SK-MEL-5 (cell line): ENCODE measurements at regions not wholly inside any gene's neighbourhood (a gene's known extent, or its start where the extent isn't known, plus 50 kb on each side); places are given as distances from the start of the nearest gene placed in this dataset.

ENCODE experiments used
- DNase-seq: peaks from one replicate; pipeline ENCODE4 v3.0.0-alpha.2; 2016; ENCODE audit warnings: low read depth, low spot score
- in situ Hi-C: cut with HindIII; loops from 2 replicates; pipeline ENCODE4 v1.10.0; 2016; ENCODE audit warnings: low sequenced_read_pairs, high pct_unique_total_duplicates, low pct_unique_long_range_greater_than_20kb

DNA sequence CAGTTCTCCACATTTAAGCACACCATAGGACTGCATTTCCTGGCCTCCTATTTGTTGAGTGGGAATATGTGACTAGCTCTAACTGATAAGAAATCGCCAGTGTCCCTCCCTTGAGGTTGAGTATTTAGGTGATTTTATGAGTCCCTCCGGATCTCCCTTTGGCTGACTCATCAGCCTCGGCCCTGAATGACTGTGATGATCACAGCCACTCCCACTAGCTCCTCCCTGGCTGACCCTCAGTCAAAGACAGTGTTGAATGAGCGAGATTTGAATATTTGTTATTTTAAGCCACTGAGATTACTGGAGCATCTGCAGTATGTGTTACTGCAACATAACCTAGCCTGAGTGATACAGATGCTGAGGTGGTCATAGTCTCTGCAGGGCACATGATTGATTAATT, 515.3 kb downstream of the EPHB1 start:
- no peak for DNase-seq
- in situ Hi-C loops: no loop called here

DNA sequence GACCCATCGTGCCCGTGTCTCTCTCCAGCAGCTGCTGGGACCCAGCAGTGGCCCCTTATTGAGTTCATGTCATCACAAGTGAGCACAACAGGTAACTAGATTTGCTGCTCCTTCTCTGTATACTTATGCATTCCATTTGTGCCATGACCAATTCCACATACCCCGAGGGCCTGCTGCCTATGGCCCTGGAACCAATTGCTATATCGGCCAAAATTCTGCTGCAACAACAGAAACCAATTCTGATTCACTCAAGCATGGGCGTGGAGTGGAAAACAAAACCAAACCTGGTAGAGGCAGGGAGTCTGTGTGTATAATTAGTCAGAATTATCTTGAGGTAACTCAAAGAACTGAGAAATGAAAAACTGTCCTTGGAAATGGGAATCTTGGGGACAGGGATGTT, 516.6 kb downstream of the EPHB1 start:
- in situ Hi-C loops: no loop called here
- no peak for DNase-seq

DNA sequence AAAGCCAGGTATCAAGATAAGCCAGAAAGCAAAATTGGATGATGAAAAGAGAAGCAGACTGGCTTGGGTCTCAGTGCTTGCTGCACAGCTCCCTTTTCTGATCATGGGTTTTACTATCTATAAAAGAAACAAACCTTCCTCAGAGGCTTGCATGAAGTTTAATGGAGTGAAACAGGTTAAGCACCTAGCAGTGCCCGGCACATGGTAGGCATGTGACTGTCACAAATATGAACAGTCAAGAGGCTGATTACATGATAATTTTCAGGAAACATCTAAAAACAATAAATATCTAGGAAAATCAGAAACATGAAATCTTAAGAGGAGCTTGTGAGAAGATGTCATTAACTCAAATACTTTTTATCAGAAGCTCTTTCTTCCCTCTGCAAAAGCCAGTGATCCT, 519.2 kb downstream of the EPHB1 start:
- DNase-seq: no peak
- in situ Hi-C loops: no loop called here

DNA sequence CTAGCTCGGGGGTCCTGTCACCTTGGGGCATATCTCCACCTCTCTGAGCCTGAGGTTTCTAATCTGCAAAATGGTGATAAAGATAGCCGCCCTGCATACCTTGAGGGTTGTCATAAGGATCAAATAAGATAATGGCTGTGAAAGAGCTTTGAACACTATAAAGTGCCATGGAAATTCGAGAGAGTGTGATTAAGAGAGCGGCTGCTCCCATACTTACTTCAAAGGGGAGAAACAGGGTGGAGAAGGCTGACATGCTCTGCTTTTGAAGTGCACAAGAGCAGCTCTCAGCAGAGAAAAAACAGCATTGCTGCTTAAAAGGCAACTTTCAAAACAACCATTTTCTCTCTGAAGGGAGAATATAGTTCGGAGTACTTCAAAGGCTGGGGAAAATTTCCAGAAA, 529.2 kb downstream of the EPHB1 start:
- no peak for DNase-seq
- in situ Hi-C loops: no loop called here

DNA sequence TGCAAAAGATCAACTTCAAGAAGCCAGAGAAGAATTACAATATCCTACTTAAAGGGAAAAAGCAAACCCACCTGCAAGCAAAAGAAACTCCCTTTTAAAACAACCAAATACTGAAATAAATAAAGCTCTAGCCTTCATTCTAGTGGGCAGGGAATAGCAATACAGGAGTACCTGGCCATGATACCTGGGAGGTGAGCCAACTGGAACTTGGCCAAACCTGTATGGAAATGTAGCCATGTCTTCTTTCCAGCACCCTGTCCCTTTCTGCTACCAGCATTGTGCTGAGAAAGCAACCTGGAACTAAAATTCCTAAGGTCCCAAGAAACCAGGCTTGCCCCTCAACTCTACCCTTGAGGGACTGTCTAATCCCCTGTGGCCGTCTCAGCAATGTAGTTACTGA, 530.0 kb downstream of the EPHB1 start:
- DNase-seq: no peak
- in situ Hi-C loops: no loop called here

DNA sequence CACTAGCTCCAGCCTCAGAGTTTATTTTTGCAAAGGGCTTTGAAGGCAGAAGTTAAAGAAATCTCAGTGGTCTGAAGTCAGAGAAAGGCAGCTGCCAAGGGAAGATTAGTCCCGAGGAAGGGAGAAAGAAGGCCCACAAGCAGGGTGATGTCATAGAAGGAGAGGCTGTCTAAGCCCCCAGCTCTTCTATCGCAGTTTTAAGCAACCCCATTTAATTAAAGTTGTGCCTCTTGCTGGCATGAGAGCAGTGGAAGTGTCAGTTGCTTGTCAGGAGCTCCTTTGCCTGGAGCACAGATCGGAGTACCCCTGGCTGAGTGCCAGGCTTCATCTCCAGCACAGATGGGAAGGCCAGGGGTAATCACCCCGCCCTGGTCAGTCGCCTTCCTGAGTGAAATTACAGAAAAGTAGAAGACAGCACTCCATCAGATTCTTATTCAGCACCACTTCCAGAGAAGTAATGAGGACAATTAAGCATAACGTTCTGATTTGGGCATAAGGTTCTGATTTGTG, 530.7 kb downstream of the EPHB1 start:
- in situ Hi-C loops: no loop called here
- DNase-seq: no peak

DNA sequence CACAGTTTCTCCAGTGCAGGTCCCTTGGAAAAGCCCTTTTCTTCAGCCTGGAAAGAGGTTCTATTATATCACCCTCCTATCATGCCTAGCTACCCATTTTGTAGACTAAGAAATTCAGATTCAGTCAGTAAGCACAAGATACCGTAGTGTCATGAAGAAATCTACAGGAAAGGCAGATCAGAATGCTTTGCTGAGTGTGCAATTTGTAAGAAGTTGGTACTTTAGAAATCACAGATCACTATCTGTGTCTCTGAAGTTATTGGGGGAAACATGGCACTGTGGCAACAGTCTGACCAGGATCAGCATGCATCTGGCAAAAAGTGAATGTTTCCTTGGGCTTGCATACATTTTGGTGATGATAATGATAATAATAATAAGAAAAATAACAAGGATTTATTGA, 531.8 kb downstream of the EPHB1 start:
- no peak for DNase-seq
- in situ Hi-C loops: no loop called here

DNA sequence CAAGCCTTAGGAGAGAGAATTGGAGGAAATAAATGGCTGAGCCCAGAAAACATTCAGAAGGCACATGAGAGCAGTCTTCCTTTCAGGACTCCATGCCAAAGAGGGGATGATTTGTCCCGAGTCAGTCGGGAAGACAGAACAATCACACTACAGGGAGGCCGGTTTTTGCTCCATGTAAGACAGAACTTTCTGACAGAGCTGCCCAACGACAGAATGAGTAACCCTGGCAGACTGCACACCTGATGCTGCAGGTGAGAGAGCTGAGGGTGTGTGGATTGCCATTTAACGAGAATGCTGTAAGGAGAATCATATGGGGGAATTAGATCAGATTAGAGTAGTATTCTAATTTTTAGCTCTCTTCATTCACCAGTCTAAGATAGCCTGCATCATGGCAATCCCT, 533.0 kb downstream of the EPHB1 start:
- in situ Hi-C loops: no loop called here
- DNase-seq: no peak

DNA sequence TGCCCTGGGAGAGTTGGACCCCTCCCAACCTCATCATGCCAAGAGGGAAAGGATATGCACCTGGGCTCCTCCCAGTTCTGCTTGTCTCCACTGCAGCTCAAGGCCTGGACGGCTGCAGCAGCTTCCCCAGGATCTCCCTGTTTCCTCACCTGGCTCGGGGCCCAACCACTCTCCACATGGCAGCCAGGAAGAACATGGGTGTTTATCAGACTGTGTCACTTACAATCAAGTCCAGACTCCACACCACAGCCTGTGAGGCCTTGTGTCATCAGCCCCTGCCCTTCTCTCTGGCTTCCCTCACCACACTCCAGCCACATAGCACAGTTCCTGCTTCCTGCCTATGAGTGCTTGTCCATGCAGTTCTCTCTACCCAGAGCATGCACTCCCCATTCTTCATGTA, 534.4 kb downstream of the EPHB1 start:
- no peak for DNase-seq
- in situ Hi-C loops: no loop called here

DNA sequence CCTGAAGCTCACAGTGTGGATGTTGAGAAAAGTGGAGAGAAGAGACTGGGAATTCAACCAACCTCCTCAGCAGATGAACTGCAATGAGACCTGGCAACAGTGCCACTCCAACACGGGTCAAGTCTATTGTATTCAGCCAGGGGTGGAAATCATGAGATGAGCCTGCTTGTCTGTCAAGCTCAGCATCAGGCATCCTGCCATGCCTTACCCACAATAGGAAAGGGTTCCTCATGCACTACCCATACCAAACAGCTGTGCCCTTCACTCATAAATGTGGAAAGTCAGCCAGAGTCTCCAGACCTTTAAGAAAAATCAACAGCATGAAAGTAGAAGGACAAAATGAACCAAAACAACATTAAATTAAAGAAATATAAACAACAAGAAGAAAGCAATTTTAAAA, 542.1 kb downstream of the EPHB1 start:
- DNase-seq: no peak
- in situ Hi-C loops: no loop called here

DNA sequence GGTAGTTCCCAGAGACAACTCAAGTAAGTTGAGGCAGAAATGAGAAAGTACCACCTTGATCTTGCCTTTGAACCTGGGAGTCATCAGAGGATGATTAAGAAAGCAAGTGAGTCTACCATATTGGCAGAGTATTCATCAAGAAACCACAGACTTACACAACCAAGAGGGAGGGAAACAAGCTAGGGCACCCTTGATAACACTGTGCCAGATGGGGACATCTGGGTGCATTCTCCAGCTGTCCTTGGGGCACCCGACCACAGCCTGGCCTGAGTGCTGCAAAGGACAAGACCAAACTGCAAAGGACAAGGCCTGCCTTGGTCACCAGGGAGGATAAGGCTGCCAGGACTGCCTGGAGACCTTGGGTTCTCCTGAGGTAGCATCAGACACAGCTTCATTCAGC, 553.6 kb downstream of the EPHB1 start:
- DNase-seq: no peak
- in situ Hi-C loops: no loop called here

DNA sequence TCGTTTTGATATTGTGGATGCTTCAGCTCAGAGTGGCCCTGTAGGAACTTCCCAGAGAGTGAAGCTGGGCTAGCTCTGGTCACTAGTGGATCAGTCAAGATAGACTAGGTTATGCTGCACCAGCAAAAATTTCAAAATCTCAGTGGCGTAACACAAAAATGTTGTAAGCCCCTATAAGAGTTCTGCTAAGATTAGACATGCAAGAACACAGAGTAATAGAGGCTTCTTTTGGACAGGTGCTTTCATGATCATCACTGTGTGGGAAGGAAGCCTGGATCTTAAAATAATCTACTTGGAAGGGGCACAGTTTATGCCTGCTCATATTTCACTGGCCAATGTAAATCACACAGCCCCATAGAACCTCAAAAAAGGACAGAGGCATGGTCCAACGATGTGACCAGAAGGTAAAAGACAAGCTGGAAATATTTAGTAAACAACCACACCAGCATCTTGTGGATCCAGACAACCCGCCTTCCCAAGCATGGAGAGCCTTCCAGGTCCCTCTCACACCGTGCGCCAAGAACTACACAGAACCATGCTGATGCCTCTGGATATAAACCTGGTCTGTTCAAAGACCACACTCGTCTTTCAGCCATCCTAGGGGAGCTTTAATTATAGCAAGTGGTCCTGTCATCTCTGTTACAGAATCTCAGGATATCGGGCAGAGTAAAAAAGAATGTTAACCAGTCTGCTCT, 554.3 kb downstream of the EPHB1 start:
- no peak for DNase-seq
- in situ Hi-C loops: no loop called here

DNA sequence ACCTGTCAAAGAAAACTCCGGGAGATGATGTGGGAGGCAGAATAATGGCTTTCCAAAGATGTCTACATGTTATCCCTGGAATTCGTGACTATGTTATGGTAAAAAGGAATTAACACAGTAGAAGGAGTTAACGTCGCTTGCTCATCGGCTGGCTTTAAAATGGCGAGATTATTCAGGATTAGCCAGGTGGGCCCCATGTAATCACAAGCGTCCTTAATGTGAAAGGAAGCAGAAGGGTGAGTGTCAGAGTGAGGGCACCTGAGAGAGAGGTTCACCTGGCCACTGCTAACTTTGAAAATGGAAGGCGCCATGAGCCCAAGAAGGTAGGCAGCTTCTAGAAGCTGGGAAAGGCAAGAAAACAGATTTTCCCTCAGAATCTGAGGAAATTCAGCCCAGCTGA, 557.2 kb downstream of the EPHB1 start:
- no peak for DNase-seq
- in situ Hi-C loops: no loop called here

DNA sequence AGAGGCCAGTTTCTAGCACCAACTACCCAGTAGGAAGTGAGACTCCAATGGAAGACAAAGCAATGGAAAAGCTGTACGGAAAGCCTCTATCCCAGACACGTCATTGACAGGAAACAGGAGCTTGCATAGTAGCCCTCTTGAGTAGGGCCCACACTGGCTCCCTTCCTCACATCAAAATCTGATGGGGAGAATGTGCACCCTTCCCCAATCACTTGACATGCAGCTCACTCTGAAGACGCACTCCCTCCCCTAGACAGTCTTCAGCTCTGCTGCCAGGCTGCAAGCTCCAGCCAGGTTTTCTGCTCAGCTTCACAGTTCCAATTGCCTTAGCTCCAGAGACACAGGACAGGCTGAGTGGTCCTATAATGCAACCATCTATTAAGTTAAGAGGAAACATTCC, 567.8 kb downstream of the EPHB1 start:
- no peak for DNase-seq
- in situ Hi-C loops: no loop called here

DNA sequence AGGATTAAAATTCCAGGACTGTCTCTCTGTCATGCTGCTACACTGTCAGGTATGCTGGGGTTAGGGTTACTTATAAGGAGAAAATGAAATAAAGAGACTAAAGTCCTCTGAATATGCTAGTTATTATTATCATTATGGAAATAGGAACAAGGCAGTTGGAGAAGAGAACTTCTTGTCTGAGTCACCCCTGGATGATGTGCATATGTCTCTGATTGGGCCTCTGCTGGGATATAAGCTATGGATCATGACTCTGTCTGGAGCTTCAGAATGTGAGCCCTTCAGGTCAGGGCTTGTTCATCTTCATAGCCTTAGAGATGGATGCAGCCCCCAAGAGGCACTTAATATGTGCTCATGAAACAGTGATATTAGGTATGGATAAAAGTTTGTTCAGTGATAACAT, 569.6 kb downstream of the EPHB1 start:
- in situ Hi-C loops: no loop called here
- no peak for DNase-seq

DNA sequence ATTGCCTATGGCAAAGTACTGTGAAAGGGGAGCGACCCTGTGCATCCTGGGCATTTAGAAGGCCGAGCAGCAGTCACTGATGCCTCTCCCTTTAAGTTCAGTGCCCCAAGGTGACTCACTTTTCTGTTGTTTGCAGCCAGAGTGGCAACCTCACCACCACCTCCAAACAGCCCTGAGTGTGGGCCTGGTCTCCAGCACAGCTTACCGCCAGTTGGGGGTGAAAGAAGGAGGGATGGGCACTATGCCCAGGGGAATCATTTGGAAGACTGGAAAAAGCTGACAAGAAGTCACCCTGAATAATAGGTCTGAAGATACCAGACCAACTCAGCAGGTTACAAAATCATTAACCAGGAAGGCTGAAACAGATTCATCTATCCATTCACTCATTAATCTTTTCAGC, 571.8 kb downstream of the EPHB1 start:
- in situ Hi-C loops: no loop called here
- DNase-seq: no peak

DNA sequence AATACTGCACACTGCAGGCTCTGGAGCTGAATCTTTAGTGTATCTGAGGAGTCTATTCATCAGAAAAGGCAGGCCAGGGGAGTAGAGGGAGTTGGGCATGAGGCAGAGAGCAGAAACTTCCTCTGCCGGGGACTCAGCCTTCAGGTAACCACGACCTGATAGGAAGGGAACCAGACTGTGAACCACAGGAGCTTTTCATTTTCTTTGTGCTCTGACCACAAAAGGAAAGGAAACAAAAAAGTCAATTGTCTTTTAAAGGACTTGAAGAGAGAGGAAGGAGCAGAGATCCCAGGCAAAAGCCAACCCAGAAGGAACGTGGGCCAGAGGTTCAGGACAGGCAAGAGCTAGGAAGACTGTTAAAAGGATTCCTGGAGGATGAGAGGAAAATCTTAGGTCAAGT, 573.3 kb downstream of the EPHB1 start:
- in situ Hi-C loops: no loop called here

DNA sequence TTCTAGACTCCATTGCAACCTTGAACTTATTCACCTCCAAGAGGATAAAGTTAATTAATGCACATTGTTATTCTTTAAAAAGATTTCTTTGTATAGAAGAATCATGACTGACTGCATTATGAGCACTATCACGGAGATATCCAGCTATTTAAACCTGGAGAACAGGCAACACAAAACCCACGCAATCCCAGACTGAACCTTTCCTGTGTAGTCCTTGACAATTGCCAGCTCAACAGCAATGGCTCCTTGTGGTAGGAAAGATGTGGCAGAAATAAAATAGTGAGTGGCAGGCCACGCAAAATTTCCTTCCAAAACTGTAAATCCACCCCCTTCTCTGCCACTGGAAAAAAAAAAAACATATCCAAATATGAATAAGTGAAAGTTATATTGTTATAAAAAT, 573.7 kb downstream of the EPHB1 start:
- in situ Hi-C loops: no loop called here
- no peak for DNase-seq

More for the DNA sequence above, 573.3 kb downstream of the EPHB1 start:
- no peak for DNase-seq

DNA sequence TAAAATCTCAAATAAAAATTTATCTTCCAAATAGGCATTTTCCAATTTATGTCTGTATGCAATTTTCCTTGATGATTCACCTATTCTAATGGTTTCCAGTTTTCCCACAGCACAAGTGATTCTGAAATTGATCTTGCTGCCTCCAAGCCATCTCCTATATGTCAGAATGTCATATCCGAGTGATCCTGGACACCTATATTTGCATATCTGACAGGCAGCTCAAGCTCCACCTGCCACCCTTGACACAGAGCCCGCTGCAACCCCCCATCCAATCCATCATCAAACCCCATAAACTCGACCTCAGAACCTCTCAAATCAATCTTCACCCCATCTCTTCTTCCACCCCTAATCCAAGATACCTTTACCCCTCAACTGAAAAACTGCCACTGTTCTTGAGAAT, 579.5 kb downstream of the EPHB1 start:
- no peak for DNase-seq

DNA sequence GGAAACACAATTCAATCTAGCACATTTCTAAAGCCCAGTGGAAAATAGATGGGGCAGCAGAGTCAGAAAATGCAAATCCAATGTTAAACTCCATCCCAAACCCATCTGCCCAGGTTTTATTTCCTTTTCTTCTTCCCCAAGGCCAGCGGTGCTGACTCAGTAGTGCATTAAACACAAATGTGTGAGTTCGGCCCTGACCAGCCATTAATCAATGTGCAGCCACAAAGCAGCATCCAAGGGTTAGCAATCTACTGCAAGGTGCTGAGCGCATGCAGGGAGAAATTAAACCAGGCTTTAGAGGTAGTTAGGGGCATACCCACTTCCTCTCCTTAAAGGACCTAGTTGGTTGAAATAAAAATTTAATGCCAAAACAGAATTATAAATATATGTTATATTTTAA, 583.3 kb upstream of the PPP2R3A start:
- no peak for DNase-seq
- in situ Hi-C loops: no loop called here

More for the DNA sequence above, 579.5 kb downstream of the EPHB1 start:
- in situ Hi-C loops: no loop called here
